Retinal pigment epithelial cell (primary cell): ENCODE measurements at regions not wholly inside any gene's neighbourhood (a gene's known extent, or its start where the extent isn't known, plus 50 kb on each side); places are given as distances from the start of the nearest gene placed in this dataset.
"Not testable (repeated sequence)": the region's sequence is repeated elsewhere in the genome, so short reads cannot be mapped to it uniquely, and the experiment has no call there.

Source experiments
- DNase-seq: peaks from one replicate; pipeline ENCODE4 v3.0.0-alpha.2; 2010; ENCODE audit warnings: low read depth
- H3K4me3 ChIP-seq: 2 replicates; pipeline ENCODE4 v1.5.1; 2011; ENCODE audit warnings: mild to moderate bottlenecking, low read length, control low read depth, moderate library complexity
- TF ChIP-seq, protein P1 (sequence below): conservative IDR thresholded peaks from 2 replicates; pipeline ENCODE4 v1.5.1; 2011; ENCODE audit warnings: low read depth, low read length, control low read depth, inconsistent platforms

DNA sequence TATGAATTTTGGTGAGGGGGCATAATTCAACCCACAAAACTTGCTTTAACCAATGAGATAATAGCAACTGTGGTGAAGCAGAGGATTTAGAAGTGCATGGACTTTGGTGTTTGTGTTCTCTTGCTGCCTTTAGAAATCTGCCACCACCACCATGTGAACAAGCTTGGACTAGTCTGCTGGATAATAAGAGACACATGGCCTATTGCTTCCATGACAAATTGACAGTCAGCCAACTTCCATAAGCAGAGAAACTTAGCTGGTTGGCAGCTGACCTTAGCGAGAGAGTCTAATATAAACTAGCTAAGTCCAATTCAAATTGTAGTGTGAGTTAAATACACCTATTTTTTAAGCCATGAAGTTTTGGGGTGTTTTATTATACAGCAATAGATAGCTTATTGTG is 482.1 kb upstream of the ANO5 start:
- no peak overlapping the region for H3K4me3 ChIP-seq
- no peak for DNase-seq
- TF ChIP-seq, protein P1, sequence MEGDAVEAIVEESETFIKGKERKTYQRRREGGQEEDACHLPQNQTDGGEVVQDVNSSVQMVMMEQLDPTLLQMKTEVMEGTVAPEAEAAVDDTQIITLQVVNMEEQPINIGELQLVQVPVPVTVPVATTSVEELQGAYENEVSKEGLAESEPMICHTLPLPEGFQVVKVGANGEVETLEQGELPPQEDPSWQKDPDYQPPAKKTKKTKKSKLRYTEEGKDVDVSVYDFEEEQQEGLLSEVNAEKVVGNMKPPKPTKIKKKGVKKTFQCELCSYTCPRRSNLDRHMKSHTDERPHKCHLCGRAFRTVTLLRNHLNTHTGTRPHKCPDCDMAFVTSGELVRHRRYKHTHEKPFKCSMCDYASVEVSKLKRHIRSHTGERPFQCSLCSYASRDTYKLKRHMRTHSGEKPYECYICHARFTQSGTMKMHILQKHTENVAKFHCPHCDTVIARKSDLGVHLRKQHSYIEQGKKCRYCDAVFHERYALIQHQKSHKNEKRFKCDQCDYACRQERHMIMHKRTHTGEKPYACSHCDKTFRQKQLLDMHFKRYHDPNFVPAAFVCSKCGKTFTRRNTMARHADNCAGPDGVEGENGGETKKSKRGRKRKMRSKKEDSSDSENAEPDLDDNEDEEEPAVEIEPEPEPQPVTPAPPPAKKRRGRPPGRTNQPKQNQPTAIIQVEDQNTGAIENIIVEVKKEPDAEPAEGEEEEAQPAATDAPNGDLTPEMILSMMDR, result no peak

DNA sequence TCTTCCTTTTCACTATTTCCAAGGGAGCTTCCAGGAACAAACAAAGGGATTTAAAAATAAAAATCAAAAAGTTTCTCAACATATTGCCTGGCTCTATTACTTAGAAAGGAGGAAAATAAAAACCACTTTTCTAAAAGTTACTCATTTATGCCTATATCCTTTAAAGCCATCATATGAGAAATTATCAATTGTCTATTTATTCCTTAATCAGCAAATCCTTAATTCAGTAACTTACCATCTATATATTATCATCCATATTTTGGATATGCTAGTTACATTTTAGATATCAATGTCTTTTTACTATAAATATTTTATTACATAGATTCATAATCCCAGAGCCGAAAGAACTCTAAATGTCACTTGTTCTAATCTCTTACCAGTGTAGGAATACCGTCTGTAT is 481.5 kb upstream of the ANO5 start:
- H3K4me3 ChIP-seq, result no peak overlapping the region
- TF ChIP-seq, protein P1, result no peak

DNA sequence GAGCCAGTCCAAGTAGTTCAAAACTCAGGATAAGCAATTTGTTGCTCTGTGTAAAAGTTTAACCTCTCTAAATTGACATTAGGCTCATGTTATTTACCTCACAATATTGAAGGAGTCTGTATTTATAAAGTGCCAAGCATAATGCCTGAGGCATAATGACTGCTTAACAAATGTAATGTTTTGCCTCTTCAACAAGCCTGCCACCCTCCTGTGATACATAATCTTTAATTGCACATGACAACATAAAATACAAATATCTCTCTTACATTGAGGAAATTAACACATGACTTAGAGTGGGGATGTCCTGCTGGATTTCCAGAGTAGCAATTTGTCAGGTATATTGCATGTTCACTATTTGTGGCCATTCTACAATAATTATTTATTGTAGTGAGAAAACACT is 469.2 kb upstream of the ANO5 start:
- TF ChIP-seq, protein P1, result no peak
- no peak overlapping the region for H3K4me3 ChIP-seq
- no peak for DNase-seq

More for the DNA sequence above, 481.5 kb upstream of the ANO5 start:
- DNase-seq, result no peak

DNA sequence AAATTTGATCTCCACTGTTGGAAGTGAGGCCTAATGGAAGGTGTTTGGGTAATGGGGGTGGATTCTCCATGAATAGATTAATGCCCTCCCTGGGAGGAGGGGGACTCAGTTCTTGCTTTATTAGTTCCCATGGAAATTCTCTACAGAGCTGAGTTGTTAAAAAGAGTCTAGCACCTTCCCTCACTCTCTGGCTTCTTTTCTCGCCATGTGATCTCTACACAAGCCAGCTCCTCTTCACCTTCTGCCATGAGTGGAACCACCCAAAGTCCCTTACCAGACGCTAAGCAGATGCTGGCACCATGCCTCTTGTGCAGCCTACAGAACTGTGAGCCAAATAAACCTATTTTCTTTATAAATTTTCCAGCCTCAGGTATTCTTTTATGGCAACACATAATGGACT is 465.8 kb upstream of the ANO5 start:
- H3K4me3 ChIP-seq, result no peak overlapping the region
- no peak for DNase-seq
- TF ChIP-seq, protein P1, result no peak

DNA sequence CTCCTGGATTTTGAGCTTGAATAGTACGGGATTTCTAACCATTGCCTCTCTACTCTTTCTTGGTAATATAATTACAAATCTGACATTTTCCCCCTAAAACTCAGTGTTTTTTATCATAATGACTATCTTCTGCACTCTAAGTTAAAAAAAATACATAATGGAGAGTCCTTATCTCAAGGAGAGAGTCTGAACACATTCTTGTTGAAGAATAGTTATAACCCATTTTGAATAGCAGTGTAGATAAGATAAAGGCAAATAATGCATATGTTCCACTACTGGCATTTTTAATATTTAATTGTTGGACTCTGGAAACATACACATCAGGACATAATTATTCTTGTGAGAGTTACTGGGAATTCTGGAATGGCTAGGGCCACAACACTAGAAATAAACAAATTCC is 456.5 kb upstream of the ANO5 start:
- no peak for DNase-seq
- TF ChIP-seq, protein P1, result no peak
- no peak overlapping the region for H3K4me3 ChIP-seq

DNA sequence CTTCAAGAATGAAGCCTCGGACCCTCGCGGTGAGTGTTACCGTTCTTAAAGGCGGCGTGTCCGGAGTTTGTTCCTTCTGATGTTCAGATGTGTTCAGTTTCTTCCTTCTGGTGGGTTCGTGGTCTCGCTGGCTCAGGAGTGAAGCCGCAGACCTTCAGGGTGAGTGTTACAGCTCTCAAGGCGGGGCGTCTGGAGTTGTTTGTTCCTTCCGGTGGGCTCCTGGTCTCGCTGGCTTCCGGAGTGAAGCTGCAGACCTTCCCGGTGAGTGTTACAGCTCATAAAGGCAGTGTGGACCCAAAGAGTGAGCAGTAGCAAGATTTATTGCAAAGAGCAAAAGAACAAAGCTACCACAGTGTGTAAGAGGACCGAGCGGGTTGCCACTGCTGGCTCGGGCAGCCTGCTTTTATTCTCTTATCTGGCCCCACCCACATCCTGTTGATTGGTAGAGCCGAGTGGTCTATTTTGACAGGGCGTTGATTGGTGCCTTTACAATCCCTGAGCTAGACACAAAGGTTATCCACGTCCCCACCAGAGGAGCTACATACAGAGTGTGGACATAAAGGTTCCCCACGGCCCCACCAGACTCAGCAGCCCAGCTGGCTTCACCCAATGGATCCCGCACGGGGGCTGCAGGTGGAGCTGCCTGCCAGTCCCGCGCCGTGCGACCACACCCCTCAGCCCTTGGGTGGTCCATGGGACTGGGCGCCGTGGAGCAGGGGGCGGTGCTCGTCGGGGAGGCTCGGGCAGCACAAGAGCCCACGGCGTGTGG is 440.2 kb upstream of the ANO5 start:
- not testable (repeated sequence) for DNase-seq, H3K4me3 ChIP-seq

DNA sequence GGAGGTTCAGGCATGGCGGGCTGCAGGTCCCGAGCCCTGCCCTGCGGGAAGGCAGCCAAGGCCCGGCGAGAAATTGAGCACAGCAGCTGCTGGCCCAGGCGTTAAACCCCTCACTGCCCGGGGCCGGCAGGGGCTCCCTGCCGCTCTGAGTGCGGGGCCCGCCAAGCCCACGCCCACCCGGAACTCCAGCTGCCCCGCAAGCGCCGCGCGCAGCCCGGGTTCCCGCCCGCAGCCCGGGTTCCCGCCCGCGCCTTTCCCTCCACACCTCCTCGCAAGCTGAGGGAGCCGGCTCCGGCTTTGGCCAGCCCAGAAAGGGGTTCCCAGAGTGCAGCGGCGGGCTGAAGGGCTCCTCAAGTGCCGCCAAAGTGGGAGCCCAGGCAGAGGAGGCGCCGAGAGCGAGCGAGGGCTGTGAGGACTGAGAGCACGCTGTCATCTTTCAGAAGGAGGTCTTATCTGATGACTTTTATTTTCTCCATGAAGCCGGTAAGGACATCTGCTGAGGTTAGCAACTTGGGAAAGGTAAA is 439.6 kb upstream of the ANO5 start:
- not testable (repeated sequence) for H3K4me3 ChIP-seq, DNase-seq

DNA sequence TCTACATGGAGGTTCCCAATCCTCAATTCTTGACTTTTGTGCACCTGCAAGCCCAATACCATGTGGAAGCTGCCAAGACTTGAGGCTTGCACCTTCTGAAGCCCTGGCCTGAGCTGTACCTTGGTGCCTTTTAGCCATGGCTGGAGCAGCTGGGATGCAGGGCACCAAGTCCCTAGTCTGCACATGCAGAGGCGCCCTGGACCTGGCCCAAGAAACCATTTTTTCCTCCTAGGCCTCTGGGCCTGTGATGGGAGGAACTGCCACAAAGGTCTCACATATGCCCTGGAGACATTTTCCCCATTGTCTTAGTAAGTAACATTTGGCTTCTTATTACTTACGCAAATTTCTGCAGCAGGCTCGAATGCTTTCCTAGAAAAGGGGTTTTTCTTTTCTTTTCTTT is 431.9 kb upstream of the ANO5 start:
- DNase-seq, result no peak
- H3K4me3 ChIP-seq, result no peak overlapping the region
- TF ChIP-seq, protein P1, result no peak
